Loucy (cell line): ENCODE measurements at regions not wholly inside any gene's neighbourhood (a gene's known extent, or its start where the extent isn't known, plus 50 kb on each side); places are given as distances from the start of the nearest gene placed in this dataset.

Experiments used
- EZH2phosphoT487 ChIP-seq: fragments of 200-600 bp; IDR thresholded peaks from 2 replicates; pipeline ENCODE4 v1.6.1; 2018; ENCODE audit warnings: antibody characterized with exemption, mild to moderate bottlenecking, moderate library complexity, borderline replicate concordance
- TF ChIP-seq, protein P1 (sequence below): fragments of 200-600 bp; sonication (generic); conservative IDR thresholded peaks from 2 replicates; pipeline ENCODE4 v1.5.1; 2014; ENCODE audit warnings: mild to moderate bottlenecking, antibody characterized with exemption, low read length

- TF ChIP-seq, protein P1, sequence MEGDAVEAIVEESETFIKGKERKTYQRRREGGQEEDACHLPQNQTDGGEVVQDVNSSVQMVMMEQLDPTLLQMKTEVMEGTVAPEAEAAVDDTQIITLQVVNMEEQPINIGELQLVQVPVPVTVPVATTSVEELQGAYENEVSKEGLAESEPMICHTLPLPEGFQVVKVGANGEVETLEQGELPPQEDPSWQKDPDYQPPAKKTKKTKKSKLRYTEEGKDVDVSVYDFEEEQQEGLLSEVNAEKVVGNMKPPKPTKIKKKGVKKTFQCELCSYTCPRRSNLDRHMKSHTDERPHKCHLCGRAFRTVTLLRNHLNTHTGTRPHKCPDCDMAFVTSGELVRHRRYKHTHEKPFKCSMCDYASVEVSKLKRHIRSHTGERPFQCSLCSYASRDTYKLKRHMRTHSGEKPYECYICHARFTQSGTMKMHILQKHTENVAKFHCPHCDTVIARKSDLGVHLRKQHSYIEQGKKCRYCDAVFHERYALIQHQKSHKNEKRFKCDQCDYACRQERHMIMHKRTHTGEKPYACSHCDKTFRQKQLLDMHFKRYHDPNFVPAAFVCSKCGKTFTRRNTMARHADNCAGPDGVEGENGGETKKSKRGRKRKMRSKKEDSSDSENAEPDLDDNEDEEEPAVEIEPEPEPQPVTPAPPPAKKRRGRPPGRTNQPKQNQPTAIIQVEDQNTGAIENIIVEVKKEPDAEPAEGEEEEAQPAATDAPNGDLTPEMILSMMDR = no peak
- no peak for TF ChIP-seq EZH2phosphoT487
Observed at GRCh38 chr18:44066541-44066940, 614.1 kb upstream of the SETBP1 start.
